ENCODE measurements at regions not wholly inside any gene's neighbourhood (a gene's known extent, or its start where the extent isn't known, plus 50 kb on each side); places are given as distances from the start of the nearest gene placed in this dataset.

GRCh38 chrX:10103023-10103422, 53.8 kb upstream of the CLCN4 start:
- TF ChIP-seq CTCF (IDR thresholded peaks at IDR 0.05) (no peak), POLR2A (IDR thresholded peaks at IDR 0.05) (no peak)

All from heart left ventricle (tissue), 13 donors.